Posterior vena cava (tissue), 2 donors: ENCODE measurements at regions not wholly inside any gene's neighbourhood (a gene's known extent, or its start where the extent isn't known, plus 50 kb on each side); places are given as distances from the start of the nearest gene placed in this dataset.

ENCODE experiments used
- DNase-seq: peaks from one replicate; pipeline ENCODE4 v3.0.0-alpha.2; 2020; ENCODE audit warnings: low spot score
- intact Hi-C, 2 donors: fragments of 100-400 bp; cut with DNase I; formaldehyde crosslinking; loops; one replicate each; pipeline versions ENCODE4 v1.14.1 to v1.14.2; 2022 to 2023
- donor health status: DM: yes; HTN: yes; CAD: no.
- donor health status: DM: yes; HTN: yes; CAD: no.

DNA sequence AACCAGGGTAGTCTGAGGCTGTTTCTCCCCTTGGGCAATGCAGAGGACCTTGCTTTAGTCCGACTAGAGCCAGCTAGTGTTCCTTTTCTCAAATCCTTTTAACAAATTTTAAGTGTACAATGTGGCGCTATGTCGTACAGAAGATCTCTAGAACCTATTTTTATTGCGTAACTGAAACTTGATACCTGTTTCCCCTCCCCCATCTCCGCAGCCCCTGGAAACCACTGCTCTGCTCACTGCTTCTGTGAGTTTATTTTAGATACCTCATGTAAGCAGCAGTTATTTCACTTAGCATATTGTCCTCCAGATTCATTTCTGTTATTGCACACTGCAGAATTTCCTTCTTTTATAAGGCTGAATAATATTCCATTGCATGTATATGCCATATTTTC is 1092.3 kb downstream of the AACS start:
- DNase-seq, result no peak
- intact Hi-C loops, result no loop called here

DNA sequence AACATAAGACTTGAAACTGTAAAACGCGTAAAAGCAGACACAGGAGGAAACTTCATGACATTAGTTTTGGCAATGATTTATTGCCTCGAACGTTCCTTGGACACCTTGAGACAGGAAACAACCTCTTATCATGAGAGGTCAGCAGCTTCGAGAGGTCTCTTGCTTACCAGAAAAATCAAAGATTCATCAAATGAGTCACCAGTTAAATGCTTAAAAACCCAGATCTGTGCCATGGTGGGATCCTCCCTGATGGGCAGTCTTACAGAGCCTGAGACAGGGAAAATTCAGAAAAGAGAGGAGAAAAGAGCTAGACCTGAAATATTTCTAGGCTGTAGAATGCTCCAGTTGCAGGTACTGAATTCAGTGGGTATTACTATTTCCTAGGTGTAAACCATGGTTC is 1093.9 kb downstream of the AACS start:
- intact Hi-C loops, result no loop called here
- DNase-seq, result no peak

DNA sequence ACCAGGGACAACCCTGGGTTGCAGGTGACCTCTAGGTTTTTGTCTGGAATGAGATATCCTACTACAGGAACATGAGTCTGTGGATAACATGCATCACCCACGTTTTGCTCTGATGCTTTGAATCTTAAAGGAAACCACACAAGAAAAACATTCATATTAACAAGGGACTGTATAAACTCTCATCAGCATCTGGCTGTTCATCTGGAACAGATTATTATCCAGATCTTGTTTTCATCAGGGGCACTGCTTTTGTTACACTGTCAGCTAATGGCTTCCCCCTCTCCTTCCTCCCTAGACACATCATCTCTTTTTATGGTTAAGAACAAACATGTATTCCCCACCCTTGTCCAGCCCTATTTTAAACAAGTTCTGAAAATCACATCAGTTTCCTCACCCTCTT is 1095.7 kb downstream of the AACS start:
- intact Hi-C loops, result no loop called here

DNA sequence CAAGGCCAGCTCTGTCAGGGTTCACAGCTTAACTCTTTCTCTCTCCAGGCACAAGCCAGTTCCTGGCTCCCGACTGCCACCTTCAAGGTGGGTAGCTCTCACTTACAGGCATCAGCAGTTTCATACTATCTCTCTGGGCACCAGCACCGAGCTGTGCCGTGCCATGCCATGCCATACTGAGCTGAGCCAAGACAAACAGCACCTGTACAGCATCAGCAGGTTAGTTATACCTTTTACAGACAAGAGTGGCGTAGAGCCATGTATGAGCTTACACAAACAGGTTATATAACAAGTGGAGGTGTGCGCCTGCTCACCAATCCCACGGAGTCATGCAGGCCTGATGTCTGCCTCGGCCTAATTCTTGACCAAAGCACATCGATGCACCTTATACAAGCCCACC is 1098.7 kb downstream of the AACS start:
- DNase-seq, result no peak
- intact Hi-C loops, result no loop called here

More for the DNA sequence above, 1095.7 kb downstream of the AACS start:
- no peak for DNase-seq

DNA sequence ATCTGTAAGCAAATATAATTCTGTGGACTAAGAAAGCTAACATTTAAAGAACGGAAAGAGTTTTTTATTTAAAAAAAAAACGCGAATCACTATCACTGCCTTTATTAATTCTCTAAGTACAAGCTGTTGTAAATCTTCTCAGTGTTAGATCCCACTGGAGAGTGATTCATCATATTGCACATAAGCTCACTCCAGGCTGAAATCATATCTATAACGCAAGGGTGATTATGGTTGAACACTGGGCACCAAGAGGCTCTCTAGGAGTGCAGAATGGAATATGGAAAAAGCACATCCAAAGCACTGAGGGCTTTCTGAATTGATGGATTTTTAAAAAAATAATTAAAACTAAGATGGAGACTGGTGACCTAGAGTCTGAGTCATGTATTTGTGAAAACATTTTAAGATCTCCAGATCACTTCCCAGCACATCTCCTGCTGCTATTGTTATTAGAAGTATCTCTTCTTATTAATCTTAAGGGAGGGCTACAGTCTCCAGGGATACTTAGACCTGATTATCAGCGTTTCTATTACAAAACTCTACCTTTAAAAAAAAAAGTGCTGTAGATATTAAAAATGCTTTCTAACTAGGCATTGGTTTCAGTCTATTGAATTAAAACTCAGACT is 1106.8 kb downstream of the AACS start:
- DNase-seq, result no peak
- intact Hi-C loops, result no loop called here

DNA sequence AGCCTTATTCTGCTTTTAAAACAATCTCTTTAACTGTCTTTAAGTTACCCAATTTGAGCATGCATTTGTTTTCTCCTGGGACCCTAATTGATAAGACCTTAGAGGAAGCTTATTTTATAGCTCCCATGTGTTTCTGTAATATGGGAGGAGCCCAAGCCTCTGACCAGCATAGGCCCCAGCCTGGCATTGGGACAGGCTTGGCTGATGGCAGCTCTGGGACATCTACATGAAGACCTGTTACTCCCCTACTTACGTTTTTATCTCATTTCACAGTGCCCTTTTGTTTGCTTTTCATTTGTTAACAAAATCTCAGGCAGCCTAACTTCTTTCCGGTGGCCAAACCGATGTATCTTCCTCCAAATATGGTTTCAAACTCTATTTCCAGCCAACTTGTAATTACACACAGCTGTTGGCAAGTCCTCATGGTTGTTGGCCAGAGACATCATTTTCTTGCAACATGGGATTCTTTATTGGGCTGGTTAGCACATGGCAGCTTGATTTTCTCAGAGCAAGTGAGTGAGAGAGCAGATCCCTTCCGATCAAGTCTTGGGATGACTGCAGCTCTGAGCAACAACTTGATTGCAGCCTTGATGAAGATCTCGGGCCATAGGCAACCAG is 1117.5 kb downstream of the AACS start:
- no peak for DNase-seq
- intact Hi-C loops, result no loop called here

DNA sequence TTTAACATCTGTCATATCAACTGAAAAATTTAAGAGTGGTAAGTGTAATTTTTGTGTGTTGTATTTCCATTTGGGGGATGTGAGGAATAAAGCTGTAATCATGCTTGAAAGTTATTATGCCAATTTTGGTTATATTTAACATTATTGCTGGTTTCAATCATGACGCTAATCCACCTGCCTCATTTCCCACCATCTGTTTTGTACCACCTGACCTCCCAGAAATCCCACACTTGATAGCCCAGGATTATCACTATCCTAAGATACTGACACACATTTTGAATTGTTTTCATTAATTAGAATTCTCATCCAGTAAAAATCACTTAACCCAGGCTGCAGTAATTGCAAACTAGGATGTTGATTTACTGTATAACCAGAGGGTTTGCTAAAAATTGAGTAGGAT is 1119.8 kb downstream of the AACS start:
- intact Hi-C loops, result no loop called here
- no peak for DNase-seq

DNA sequence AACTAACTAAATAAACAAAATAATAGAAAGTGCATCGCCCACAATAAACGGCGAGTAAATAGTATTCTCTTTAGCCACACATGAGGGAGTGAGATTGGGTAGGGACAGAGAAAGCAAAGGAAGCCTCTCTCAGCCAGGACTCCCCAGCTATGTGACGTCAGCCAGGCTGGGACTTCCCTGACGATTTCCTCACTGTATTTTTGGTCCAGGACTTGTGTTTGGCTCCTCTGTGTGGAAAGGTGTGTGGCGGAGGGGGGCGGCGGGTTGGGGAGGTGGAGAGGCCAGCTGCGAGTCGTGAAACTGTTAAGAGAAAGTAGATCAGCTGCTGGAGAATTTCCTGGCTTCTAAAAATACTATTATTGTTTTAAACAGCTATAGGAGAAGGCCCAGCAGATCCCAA is 1124.6 kb downstream of the AACS start:
- no peak for DNase-seq
- intact Hi-C loops, result no loop called here

DNA sequence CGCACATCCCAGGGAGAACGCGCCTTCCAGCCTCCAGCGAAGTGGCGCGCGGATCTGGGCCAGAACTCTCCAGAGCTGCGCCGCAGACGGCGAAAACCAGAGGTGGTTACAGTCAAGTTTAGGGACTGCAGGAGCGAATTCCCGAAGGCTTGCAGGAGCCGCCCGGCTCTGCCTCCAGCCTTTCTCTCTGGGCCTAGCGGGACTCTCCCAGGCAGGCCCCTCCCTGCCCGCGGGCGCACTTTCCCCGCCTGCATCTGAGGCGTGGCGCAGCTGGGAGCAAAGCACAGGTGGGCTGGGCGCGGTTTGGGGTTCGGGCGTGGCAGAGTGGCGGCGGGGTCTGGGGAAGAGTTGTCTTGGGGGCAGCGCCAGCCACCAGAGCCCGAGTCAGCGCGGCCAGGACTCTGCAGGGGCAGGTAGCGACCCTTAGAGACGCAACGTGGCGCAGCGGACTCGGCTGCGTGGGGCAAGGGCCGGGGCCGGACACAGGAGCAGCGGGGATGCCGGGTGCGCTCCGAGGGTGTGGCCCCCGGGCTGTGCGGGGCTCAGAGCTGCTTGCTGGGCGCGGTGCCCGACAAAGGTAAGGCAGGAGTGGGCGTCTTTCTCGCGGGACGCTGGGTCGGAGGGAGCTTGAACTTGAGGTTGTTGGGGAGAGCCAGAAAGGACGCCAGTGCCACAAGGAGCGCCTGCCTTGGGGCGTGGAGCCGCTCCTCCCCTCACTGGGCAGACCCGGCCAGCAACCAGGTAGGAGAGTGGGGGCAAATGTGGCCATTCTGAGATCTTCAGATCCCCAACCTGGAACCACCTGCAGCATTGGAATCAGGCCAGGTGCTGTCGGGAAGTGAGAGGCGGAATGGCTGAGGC is 1126.0 kb downstream of the AACS start:
- intact Hi-C loops, result no loop called here
- DNase-seq, result no peak

DNA sequence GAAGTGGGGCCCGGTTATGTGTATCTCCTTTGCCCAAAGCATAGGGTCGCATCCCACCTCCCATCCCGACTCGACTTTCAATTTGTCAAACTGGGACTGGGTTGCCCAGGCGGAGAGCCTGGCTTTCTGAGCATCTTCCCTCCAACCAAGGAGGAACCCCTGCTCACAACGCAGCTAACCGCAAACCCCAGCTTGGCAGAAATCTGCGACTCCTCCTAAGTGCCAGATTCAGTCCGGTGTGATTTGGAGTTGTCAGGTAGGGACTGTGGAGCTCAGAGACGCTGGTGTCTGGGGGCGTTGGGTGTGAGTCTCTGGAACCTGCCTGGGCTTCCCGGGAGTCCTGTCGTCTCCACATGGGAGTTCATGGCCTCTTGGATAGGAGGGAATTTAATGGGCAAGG is 1126.7 kb downstream of the AACS start:
- no peak for DNase-seq
- intact Hi-C loops, result no loop called here

DNA sequence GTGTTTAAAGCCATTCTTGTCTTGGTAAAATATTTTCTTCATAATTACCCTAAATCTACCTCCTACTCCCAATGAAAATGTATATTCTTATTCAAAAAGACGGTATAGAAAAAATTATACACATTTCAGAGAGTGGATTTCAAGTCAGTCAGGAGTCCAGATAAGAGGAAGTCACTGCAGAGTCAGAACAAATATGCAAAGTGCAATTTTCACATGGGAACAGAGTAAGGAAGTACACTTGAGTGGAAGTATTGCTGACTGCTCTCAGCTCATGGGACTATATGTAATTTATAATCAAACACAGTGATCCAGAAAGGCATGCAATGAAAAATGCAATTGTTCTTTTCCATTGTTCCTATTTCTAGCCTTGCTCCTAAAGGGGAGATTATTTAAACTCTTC is 1128.0 kb downstream of the AACS start:
- DNase-seq, result no peak
- intact Hi-C loops, result no loop called here

DNA sequence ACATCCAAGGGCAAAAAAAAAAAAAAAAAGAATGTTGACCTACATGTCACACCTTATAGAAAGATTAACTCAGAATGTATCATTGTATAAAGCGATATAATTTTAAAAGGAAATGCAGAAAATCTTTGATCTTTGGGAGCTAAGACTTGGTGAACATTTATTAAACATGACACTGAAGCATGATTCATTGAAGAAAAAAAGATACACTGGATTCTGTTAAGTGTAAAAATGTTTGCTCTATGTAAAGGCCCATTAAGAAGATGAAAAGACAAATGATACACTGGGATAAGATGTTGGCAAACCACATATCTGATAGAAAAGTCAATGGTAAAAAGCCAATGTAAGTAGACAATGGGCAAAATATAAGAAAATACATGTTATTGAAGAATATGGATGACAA is 1131.0 kb downstream of the AACS start:
- intact Hi-C loops, result no loop called here

DNA sequence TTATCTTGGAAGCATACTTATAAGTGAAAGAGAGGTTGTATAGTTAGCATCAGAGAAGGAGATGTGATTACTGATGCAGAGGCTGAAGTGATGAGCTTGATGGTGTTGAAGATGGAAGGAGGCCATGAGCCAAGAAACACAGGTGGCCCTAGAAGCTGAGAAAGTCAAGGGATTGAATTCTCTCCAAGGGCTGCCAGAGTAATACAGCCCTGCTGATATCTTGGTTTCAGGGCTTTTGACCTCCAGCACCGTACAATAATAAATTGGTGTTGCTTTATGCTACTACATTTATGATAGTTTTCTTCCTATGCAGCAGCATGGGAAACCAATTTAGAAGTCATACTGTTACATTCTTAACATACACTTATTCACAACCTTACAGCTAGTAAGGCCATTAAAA is 1133.3 kb downstream of the AACS start:
- intact Hi-C loops, result no loop called here
- DNase-seq, result no peak

More for the DNA sequence above, 1131.0 kb downstream of the AACS start:
- DNase-seq, result no peak

DNA sequence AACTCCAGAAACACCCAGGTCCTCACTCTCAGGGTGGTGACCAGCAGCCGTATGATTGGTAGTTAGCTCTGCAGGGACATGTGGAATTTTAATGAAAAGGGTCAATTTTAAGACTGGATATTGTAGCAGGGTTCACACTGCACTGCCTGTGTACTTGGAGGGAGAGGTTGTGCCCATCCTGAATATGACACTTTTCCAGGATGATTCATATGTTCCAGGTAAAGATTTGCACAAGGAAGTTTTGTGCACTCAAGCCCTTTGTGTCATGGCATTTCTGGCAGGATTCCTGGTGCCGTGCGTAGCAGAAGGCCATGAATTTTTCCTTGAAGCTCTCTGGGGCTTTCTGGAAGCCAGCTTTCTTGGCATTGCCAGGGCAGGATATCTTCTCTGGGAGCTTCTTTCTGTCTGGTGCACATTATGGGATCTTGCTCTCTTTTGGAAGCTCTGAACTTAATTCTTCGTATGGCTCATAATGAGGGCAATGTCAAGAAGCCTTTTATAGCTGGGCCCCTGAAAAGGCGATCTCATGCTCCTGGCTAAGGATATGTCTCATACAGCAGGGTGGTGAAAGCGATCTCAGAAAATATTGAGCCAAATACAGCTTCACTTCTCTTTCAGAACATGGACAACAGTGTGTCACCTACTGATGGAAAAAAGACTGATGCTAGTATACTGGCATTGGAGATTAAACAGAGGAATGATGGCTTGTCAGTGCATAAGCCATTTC is 1133.9 kb downstream of the AACS start:
- intact Hi-C loops, result no loop called here
- DNase-seq, result no peak

DNA sequence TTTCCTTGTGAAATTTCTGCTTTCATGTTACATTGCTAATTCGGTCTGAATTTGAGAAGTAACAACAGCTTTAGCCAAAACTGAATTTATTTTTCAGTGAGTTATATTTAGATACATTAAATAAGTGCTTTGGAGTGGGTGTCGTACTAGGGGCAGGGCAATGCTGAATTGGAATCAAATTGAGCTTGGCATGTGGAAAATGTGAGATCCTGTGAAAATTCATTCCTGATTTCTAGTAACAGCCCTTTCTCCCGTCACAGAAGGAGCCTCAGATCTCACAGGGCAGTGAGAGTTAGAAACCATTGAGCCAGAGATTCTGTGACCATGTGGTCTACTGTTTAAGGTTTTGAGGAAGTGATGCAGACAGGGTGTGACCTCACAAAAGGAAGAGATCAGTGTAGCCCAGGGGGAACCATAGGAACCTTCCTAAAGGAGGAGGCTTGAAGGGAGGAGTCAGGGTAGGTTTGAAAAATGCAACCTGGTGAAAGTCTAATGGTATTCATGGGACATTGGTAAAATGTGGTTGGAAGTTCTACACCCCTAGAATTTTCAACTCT is 1136.8 kb downstream of the AACS start:
- intact Hi-C loops, result no loop called here
- DNase-seq, result no peak

DNA sequence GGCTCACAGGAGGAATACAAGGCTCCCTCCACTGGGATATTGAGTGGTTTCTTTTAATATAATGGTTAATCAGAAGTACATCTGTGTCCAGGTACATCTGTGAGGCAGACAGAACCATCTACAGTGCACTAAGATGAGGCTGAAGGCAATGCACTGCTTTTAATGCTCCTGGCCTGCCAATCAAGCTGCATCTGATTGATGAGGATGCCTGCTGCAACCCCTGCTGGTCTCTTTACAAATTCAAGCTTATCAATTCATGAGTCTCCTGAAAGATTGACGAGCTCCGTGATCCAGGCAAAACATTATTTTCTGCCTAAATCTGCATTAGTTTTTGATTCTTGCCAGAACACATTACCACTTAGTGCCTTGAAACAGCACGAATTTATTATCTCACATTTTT is 1139.1 kb downstream of the AACS start:
- intact Hi-C loops, result no loop called here
- no peak for DNase-seq

DNA sequence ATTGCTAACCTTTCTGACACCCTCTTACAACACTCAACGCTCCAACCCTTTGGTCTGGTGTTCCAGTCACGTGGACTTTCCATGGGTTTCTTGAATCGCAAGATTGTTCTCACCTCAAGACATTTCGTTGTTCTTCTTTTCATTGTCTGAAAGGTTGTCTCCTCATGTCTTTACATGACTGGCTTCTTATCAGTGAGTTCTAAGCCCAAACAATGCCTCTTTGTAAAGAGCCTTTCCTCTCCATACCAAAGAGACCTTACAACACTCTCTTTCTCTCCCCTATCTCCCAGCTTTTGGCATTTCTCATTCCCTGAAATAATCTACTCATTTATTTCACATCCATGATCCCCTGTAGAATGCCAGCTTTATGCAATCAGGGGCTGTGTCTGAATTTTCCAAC is 1144.8 kb downstream of the AACS start:
- DNase-seq, result no peak
- intact Hi-C loops, result no loop called here

DNA sequence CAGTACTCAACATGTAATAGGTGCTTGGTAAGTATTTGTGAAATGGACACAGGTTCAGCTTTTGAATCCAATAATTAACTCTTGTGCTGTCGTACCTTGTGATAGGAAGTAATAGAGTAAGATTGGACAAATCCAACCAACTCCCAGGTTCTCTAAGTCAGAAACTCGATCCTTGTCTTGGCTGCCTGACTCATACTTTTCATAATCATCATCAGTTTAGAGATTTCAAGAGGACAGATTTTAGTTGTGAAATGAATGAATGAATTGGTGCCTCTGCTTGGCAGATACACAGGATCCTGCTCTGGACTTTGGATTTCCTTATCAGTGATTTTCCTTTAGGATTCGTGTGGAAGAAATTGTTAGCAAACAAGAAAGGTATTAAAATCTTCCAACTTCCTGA is 1145.2 kb downstream of the AACS start:
- intact Hi-C loops, result no loop called here

DNA sequence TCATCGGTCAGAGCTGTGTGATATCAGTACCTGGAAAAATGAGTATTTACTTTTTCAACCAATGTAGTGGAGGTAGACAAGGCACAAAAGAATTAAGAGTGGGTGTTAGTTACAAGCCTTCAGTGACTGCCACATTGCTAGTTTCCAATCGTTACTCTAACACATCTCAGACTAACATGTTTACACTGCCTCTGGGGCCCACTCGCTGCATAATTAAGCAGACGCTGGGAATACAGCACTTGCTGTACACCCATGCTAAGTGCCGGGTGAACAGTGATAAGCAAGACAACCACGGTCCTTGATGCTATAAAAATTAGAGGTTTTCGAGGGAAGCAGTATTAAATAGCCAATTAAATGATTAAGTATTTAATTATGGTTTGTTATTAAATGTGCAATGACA is 1147.6 kb downstream of the AACS start:
- no peak for DNase-seq
- intact Hi-C loops, result loop anchor here in 1 of 2 donors (1.0 kb wide), 1 partner anchor 27 kb away; no protein-coding TSS in a partner anchor

More for the DNA sequence above, 1145.2 kb downstream of the AACS start:
- DNase-seq, result no peak

DNA sequence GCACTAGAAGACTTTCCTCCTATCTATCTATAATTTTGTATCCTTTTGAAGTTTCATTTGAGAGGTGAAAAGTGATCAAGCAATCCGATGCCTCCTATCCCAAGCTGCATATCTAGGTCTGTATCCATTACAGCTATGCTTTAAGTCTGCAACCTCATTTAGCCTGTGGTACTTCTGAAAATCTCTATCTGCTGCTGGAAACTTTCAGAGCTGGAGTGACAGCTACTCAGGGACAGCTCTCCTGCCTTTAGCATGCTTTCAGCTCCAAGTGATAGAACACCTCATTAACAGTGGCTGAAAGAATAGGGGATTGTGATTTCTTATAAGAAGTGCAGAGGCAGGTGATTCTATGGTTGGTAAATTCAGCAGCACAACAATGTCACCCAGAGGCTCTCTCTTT is 1153.5 kb downstream of the AACS start:
- no peak for DNase-seq
- intact Hi-C loops, result no loop called here
